Heart left ventricle (tissue), 16 donors: ENCODE measurements at regions not wholly inside any gene's neighbourhood (a gene's known extent, or its start where the extent isn't known, plus 50 kb on each side); places are given as distances from the start of the nearest gene placed in this dataset.

Source experiments
- ATAC-seq, 4 donors: fragments of 200-7000 bp; cut with Tn5 transposase; one replicate each; pipeline ENCODE4 v1.9.1; 2020 to 2022; ENCODE audit warnings: moderate library complexity in 4 of 4, mild to moderate bottlenecking in 3 of 4, moderate number of reproducible peaks in 1 of 4
- DNase-seq, 5 donors: peaks; one replicate each; pipeline ENCODE4 v3.0.0-alpha.2; 2020
- H3K27ac ChIP-seq, 12 donors: fragments of 200-600 bp; sonication (generic) in 4 of 12; one replicate each; pipeline versions ENCODE4 v1.5.0 to v1.8.0; 2016 to 2022; ENCODE audit warnings: mild to moderate bottlenecking in 2 of 12
- H3K27me3 ChIP-seq, 9 donors: fragments of 200-600 bp; sonication (generic) in 2 of 9; one replicate each; pipeline versions ENCODE4 v1.5.1 to v1.8.0; 2016 to 2022; ENCODE audit warnings: mild to moderate bottlenecking in 3 of 9
- H3K36me3 ChIP-seq, 9 donors: fragments of 200-600 bp; sonication (generic) in 2 of 9; one replicate each; pipeline versions ENCODE4 v1.5.0 to v1.8.0; 2018 to 2022; ENCODE audit warnings: mild to moderate bottlenecking in 2 of 9
- H3K4me1 ChIP-seq, 12 donors: fragments of 200-600 bp; sonication (generic) in 4 of 12; one replicate each; pipeline versions ENCODE4 v1.5.0 to v1.8.0; 2016 to 2022; ENCODE audit warnings: mild to moderate bottlenecking in 3 of 12
- H3K4me3 ChIP-seq, 12 donors: fragments of 200-600 bp; sonication (generic) in 4 of 12; one replicate each; pipeline versions ENCODE4 v1.5.0 to v1.8.0; 2017 to 2022; ENCODE audit warnings: mild to moderate bottlenecking in 9 of 12, moderate library complexity in 4 of 12
- H3K9me3 ChIP-seq, 12 donors: fragments of 200-600 bp; sonication (generic) in 4 of 12; one replicate each; pipeline versions ENCODE4 v1.5.0 to v1.8.0; 2016 to 2022; ENCODE audit warnings: mild to moderate bottlenecking in 1 of 12
- CTCF ChIP-seq, 12 donors: fragments of 200-600 bp; sonication (generic) in 4 of 12; IDR thresholded peaks; one replicate each; pipeline versions ENCODE4 v1.5.0 to v1.8.0; 2018 to 2022; ENCODE audit warnings: antibody characterized with exemption in 12 of 12, mild to moderate bottlenecking in 5 of 12
- POLR2A ChIP-seq, 2 donors: fragments of 450-650 bp; IDR thresholded peaks; one replicate each; pipeline ENCODE4 v1.6.1; 2017; ENCODE audit warnings: antibody characterized with exemption in 2 of 2, mild to moderate bottlenecking in 2 of 2, moderate library complexity in 2 of 2
- WGBS, 4 donors: extraction: QIAGEN DNeasy Blood & Tissue Kit in 2 of 4; methylation state at CpG; one replicate each; pipeline versions ENCODE4 v1.1.5 to v1.1.7; 2013 to 2018; 5-methylcytosine and 5-hydroxymethylcytosine counted together
- intact Hi-C, 10 donors: fragments of 100-400 bp; cut with DNase I; formaldehyde crosslinking; loops; one replicate each; pipeline versions ENCODE4 v1.11.1 to v1.14.2; 2022
- donor health status: ischemic (EF 13 %, LVEDD 7.1; RV severe dilation, severe dysfunction).
- donor health status: healthy with polysubstance abuse.
- donor health status: DM: no; HTN: yes; CAD: no.
- donor health status: DM: no; HTN: no; CAD: no.
- donor health status: ischemic (EF 25% LVEDD 6.9; RV normal size, moderate dysfunction).
- donor health status: ischemic (EF 25% LVEDD 5.7; RV mildly dilated, moderate dysfunction).
- donor health status: healthy.
- donor health status: DM: yes; HTN: yes; CAD: no.
- donor health status: ischemic (EF 35%, LVEDD 5.7; RV mildly dilated, moderate dysfunction).
- donor health status: nonischemic (EF 11% LVEDD 7.7; RV severe dilation, severe dysfunction).
- donor health status: DM: yes; HTN: yes; CAD: no.
- donor health status: PGD.
- donor health status: ischemic (EF 29% LVEDD 5.4; RV normal size, mild dysfunction).
- donor health status: nonischemic (EF 23%, LVEDD 6.1; RV moderate dilation, normal function).

- no peak for DNase-seq
- no peak for TF ChIP-seq CTCF (IDR thresholded peaks at IDR 0.05)
- no peak for TF ChIP-seq POLR2A (IDR thresholded peaks at IDR 0.05)
- H3K27me3 ChIP-seq: peaks cover 0 to 3% (median 0%) of the 10 kb centered on the region in 9 donors
- no peak overlapping the region for H3K4me3 ChIP-seq
- no peak overlapping the region for H3K27ac ChIP-seq
- no peak for ATAC-seq
- 61 to 67% (median 63%) methylated on average over 8 of the region's 8 CpGs for WGBS, 4 donors
- H3K9me3 ChIP-seq: no peaks in the 10 kb centered on the region
- intact Hi-C loops: no loop called here
- no peaks in the 10 kb centered on the region for H3K36me3 ChIP-seq
- H3K4me1 ChIP-seq: no peaks in the 10 kb centered on the region
These were observed 159.8 kb downstream of the IRS2 start for GRCh38 chr13:109626386-109627171.

GRCh38 chr13:109625156-109625555 is 161.2 kb downstream of the IRS2 start:
- no peak for TF ChIP-seq POLR2A (IDR thresholded peaks at IDR 0.05)
- TF ChIP-seq CTCF (IDR thresholded peaks at IDR 0.05): no peak
- intact Hi-C loops: no loop called here
- Histone ChIP-seq H3K27ac (no peak overlapping the region), H3K36me3 (no peaks in the 10 kb centered on the region), H3K9me3 (no peaks in the 10 kb centered on the region), H3K4me3 (no peak overlapping the region), H3K27me3 (peaks cover 0 to 3% (median 0%) of the 10 kb centered on the region in 9 donors), H3K4me1 (no peaks in the 10 kb centered on the region)
- DNase-seq: no peak
- 37 to 100% (median 83%) methylated on average over 1 of the region's 1 CpG for WGBS, 4 donors
- no peak for ATAC-seq

GRCh38 chr13:109622006-109622405 is 164.4 kb downstream of the IRS2 start:
- no peaks in the 10 kb centered on the region for H3K9me3 ChIP-seq
- TF ChIP-seq POLR2A (IDR thresholded peaks at IDR 0.05): no peak
- TF ChIP-seq CTCF (IDR thresholded peaks at IDR 0.05): no peak
- intact Hi-C loops: no loop called here
- 86 to 88% (median 87%) methylated on average over 4 of the region's 4 CpGs for WGBS, 4 donors
- H3K36me3 ChIP-seq: no peaks in the 10 kb centered on the region
- H3K27me3 ChIP-seq: peaks cover 0 to 3% (median 0%) of the 10 kb centered on the region in 9 donors
- DNase-seq (no peak), ATAC-seq (no peak)
- no peak overlapping the region for H3K27ac ChIP-seq
- H3K4me3 ChIP-seq: no peak overlapping the region
- no peaks in the 10 kb centered on the region for H3K4me1 ChIP-seq

GRCh38 chr13:109615721-109616420 is 170.5 kb downstream of the IRS2 start:
- no peaks in the 10 kb centered on the region for H3K9me3 ChIP-seq
- TF ChIP-seq POLR2A (IDR thresholded peaks at IDR 0.05): no peak
- TF ChIP-seq CTCF (IDR thresholded peaks at IDR 0.05): no peak
- H3K4me1 ChIP-seq: no peaks in the 10 kb centered on the region
- H3K36me3 ChIP-seq: no peaks in the 10 kb centered on the region
- H3K27ac ChIP-seq: no peak overlapping the region
- 68 to 76% (median 73%) methylated on average over 8 of the region's 8 CpGs for WGBS, 4 donors
- DNase-seq (no peak), ATAC-seq (peak in 1 of 4 donors; percentile 31)
- H3K27me3 ChIP-seq: no peaks in the 10 kb centered on the region
- no peak overlapping the region for H3K4me3 ChIP-seq
- intact Hi-C loops: loop anchor here in 1 of 10 donors (10.0 kb wide), 1 partner anchor 169 kb away; the partner anchor contains the start of gene IRS2
